Keratinocyte (primary cell): ENCODE measurements at regions not wholly inside any gene's neighbourhood (a gene's known extent, or its start where the extent isn't known, plus 50 kb on each side); places are given as distances from the start of the nearest gene placed in this dataset.

ENCODE experiments used
- DNase-seq: peaks from one replicate; pipeline ENCODE4 v3.0.0-alpha.2; 2011; ENCODE audit warnings: low read depth, missing footprints, low spot score
- FAIRE-seq: peaks from 2 replicates; lab custom pipeline; 2011; peaks lifted over from hg19 to GRCh38; lab: Jason Lieb, UNC
- H2AFZ ChIP-seq: 2 replicates; pipeline ENCODE4 v1.6.0; 2012; ENCODE audit warnings: low read length, control low read depth, inconsistent platforms; ENCODE audit not compliant: control insufficient read depth
- H3K27ac ChIP-seq: 2 replicates; pipeline ENCODE4 v1.5.1; 2011; ENCODE audit warnings: low read length; ENCODE audit not compliant: control insufficient read depth, insufficient read depth
- H3K27me3 ChIP-seq: 3 replicates; pipeline ENCODE4 v1.6.0; 2011; ENCODE audit warnings: low read length; ENCODE audit not compliant: control insufficient read depth, insufficient read depth; ENCODE audit errors: extremely low read depth
- H3K36me3 ChIP-seq, 2 experiments: 2 replicates in 1 of 2; 3 replicates in 1 of 2; pipeline ENCODE4 v1.5.1; 2011; ENCODE audit warnings: low read length in 2 of 2, mild to moderate bottlenecking in 1 of 2; ENCODE audit not compliant: control insufficient read depth in 2 of 2, insufficient read depth in 2 of 2; ENCODE audit errors: extremely low read depth in 1 of 2
- H3K4me1 ChIP-seq: 3 replicates; pipeline ENCODE4 v1.5.1; 2011; ENCODE audit warnings: low read length; ENCODE audit not compliant: control insufficient read depth, insufficient read depth; ENCODE audit errors: extremely low read depth
- H3K4me2 ChIP-seq: 3 replicates; pipeline ENCODE4 v1.6.0; 2011; ENCODE audit warnings: low read depth, low read length; ENCODE audit not compliant: control insufficient read depth, insufficient read depth; ENCODE audit errors: extremely low read depth
- H3K4me3 ChIP-seq, 3 experiments: fragments of 200-600 bp in 1 of 3; sonication (generic) in 1 of 3; 2 replicates in 2 of 3; 3 replicates in 1 of 3; pipeline ENCODE4 v1.5.1; 2011 to 2016; ENCODE audit warnings: low read length in 3 of 3, mild to moderate bottlenecking in 3 of 3, control low read depth in 2 of 3, inconsistent platforms in 1 of 3, low read depth in 1 of 3, mixed read lengths in 1 of 3, mixed run types in 1 of 3, moderate library complexity in 1 of 3; ENCODE audit not compliant: control insufficient read depth in 2 of 3, insufficient read depth in 2 of 3; ENCODE audit errors: extremely low read depth in 1 of 3
- H3K79me2 ChIP-seq: 2 replicates; pipeline ENCODE4 v1.6.0; 2012; ENCODE audit warnings: low read length; ENCODE audit not compliant: control insufficient read depth, insufficient read depth
- H3K9ac ChIP-seq: 3 replicates; pipeline ENCODE4 v1.6.0; 2011; ENCODE audit warnings: low read length; ENCODE audit not compliant: control insufficient read depth, insufficient read depth; ENCODE audit errors: extremely low read depth
- H3K9me1 ChIP-seq: 3 replicates; pipeline ENCODE4 v1.6.0; 2011; ENCODE audit warnings: low read length; ENCODE audit not compliant: control insufficient read depth, insufficient read depth; ENCODE audit errors: extremely low read depth
- H3K9me3 ChIP-seq: 2 replicates; pipeline ENCODE4 v1.5.1; 2012; ENCODE audit warnings: low read depth, low read length; ENCODE audit not compliant: control insufficient read depth
- H4K20me1 ChIP-seq: 3 replicates; pipeline ENCODE4 v1.6.0; 2011; ENCODE audit warnings: low read length; ENCODE audit not compliant: control insufficient read depth, insufficient read depth; ENCODE audit errors: extremely low read depth
- EZH2 ChIP-seq: IDR thresholded peaks from one replicate; pipeline ENCODE4 v1.6.1; 2012; ENCODE audit warnings: inconsistent platforms, mild to moderate bottlenecking, low read length, moderate library complexity
- dilution Hi-C: fragments of 300-500 bp; cut with MboI; formaldehyde crosslinking; loops from one replicate; pipeline ENCODE4 v1.7.0; 2020; ENCODE audit warnings: low sequenced_read_pairs; ENCODE audit not compliant: extremely low pct_ligation_motif_present
- TF ChIP-seq, protein P1 (sequence below), 3 experiments: IDR thresholded peaks in 1 of 3; conservative IDR thresholded peaks in 1 of 3; optimal IDR thresholded peaks in 1 of 3; 2 replicates in 2 of 3; 3 replicates in 1 of 3; pipeline versions ENCODE3 to v1.5.1; 2011; ENCODE audit warnings: low read length in 3 of 3, mild to moderate bottlenecking in 3 of 3, moderate library complexity in 2 of 3, control low read depth in 1 of 3, inconsistent platforms in 1 of 3; ENCODE audit not compliant: insufficient read depth in 2 of 3; ENCODE audit errors: extremely low read depth in 1 of 3

- no peaks in the 10 kb centered on the region for H3K4me1 ChIP-seq
- DNase-seq (no peak), FAIRE-seq (no peak)
Measured at GRCh38 chr7:49060743-49061142, 136.4 kb downstream of the CDC14C start.

DNA sequence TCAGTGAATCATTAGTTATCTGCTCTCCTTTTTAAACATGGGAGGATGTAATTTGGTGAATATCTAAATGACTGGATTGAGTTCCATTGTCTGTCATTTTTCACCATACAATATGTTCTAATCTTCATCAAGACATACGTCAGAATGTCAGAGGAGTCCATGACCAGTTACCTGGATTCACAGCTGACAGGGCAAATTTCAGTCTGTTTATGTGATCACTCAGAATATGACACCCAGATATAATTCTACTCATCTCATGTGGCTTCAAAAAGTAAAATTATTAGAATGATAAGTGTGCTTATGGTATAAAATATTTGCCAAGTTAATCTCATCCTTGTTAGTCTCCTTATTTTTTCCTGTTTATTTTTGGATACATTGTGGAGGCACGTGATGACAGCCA, 150.2 kb downstream of the CDC14C start:
- H3K4me3 ChIP-seq, result no peak overlapping the region
- no peak overlapping the region for H3K4me2 ChIP-seq
- TF ChIP-seq, protein P1, sequence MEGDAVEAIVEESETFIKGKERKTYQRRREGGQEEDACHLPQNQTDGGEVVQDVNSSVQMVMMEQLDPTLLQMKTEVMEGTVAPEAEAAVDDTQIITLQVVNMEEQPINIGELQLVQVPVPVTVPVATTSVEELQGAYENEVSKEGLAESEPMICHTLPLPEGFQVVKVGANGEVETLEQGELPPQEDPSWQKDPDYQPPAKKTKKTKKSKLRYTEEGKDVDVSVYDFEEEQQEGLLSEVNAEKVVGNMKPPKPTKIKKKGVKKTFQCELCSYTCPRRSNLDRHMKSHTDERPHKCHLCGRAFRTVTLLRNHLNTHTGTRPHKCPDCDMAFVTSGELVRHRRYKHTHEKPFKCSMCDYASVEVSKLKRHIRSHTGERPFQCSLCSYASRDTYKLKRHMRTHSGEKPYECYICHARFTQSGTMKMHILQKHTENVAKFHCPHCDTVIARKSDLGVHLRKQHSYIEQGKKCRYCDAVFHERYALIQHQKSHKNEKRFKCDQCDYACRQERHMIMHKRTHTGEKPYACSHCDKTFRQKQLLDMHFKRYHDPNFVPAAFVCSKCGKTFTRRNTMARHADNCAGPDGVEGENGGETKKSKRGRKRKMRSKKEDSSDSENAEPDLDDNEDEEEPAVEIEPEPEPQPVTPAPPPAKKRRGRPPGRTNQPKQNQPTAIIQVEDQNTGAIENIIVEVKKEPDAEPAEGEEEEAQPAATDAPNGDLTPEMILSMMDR (optimal IDR thresholded peaks at IDR 0.05 in 1 of 3, IDR thresholded peaks at IDR 0.05 in 1 of 3, conservative IDR thresholded peaks at IDR 0.05 in 1 of 3; ENCODE audit: extremely low read depth in 1 of 3, insufficient read depth in 2 of 3, low read length in 3 of 3), result no peak
- TF ChIP-seq EZH2, result no peak
- no peaks in the 10 kb centered on the region for H3K9me3 ChIP-seq
- H3K9me1 ChIP-seq, result no peaks in the 10 kb centered on the region
- no peaks in the 10 kb centered on the region for H3K4me1 ChIP-seq
- no peaks in the 10 kb centered on the region for H3K36me3 ChIP-seq
- no peak overlapping the region for H3K27ac ChIP-seq
- no peak overlapping the region for H3K9ac ChIP-seq
- no peak for DNase-seq
- no peaks in the 10 kb centered on the region for H3K79me2 ChIP-seq
- H3K27me3 ChIP-seq, result no peaks in the 10 kb centered on the region
- H4K20me1 ChIP-seq, result no peaks in the 10 kb centered on the region
- dilution Hi-C loops, result no loop called here
- H2AFZ ChIP-seq, result no peak overlapping the region
- FAIRE-seq, result no peak

More at GRCh38 chr7:49060743-49061142, 136.4 kb downstream of the CDC14C start:
- no peak overlapping the region for H2AFZ ChIP-seq
- H4K20me1 ChIP-seq, result no peaks in the 10 kb centered on the region
- H3K79me2 ChIP-seq, result no peaks in the 10 kb centered on the region
- TF ChIP-seq, protein P1 (optimal IDR thresholded peaks at IDR 0.05 in 1 of 3, IDR thresholded peaks at IDR 0.05 in 1 of 3, conservative IDR thresholded peaks at IDR 0.05 in 1 of 3; ENCODE audit: extremely low read depth in 1 of 3, insufficient read depth in 2 of 3, low read length in 3 of 3), result no peak
- no peak for TF ChIP-seq EZH2
- H3K27ac ChIP-seq, result no peak overlapping the region
- H3K9ac ChIP-seq, result no peak overlapping the region
- H3K9me1 ChIP-seq, result no peaks in the 10 kb centered on the region
- no peak overlapping the region for H3K4me3 ChIP-seq
- H3K27me3 ChIP-seq, result no peaks in the 10 kb centered on the region
- no peak overlapping the region for H3K4me2 ChIP-seq
- H3K9me3 ChIP-seq, result no peaks in the 10 kb centered on the region
- dilution Hi-C loops, result no loop called here
- no peaks in the 10 kb centered on the region for H3K36me3 ChIP-seq
